Endothelial cell (in vitro differentiated cells): ENCODE measurements at regions not wholly inside any gene's neighbourhood (a gene's known extent, or its start where the extent isn't known, plus 50 kb on each side); places are given as distances from the start of the nearest gene placed in this dataset.

Experiments
- DNase-seq: peaks from one replicate; pipeline ENCODE4 v3.0.0; 2021; ENCODE audit warnings: low spot score
- H3K27ac Mint-ChIP-seq: one replicate; pipeline ENCODE4 v1.8.0; 2021; ENCODE audit warnings: mixed read lengths, inconsistent platforms; ENCODE audit not compliant: unreplicated experiment
- H3K27me3 Mint-ChIP-seq: one replicate; pipeline ENCODE4 v1.8.0; 2021; ENCODE audit warnings: mild to moderate bottlenecking, moderate library complexity, mixed read lengths, inconsistent platforms; ENCODE audit not compliant: unreplicated experiment
- H3K36me3 Mint-ChIP-seq: one replicate; pipeline ENCODE4 v1.8.0; 2021; ENCODE audit warnings: mild to moderate bottlenecking, low read depth, mixed read lengths, inconsistent platforms; ENCODE audit not compliant: unreplicated experiment
- H3K4me1 Mint-ChIP-seq: one replicate; pipeline ENCODE4 v1.8.0; 2021; ENCODE audit warnings: mild to moderate bottlenecking, mixed read lengths, inconsistent platforms; ENCODE audit not compliant: unreplicated experiment
- H3K4me3 Mint-ChIP-seq: one replicate; pipeline ENCODE4 v1.8.0; 2021; ENCODE audit warnings: mild to moderate bottlenecking, mixed read lengths, inconsistent platforms; ENCODE audit not compliant: unreplicated experiment
- H3K9me3 Mint-ChIP-seq: one replicate; pipeline ENCODE4 v1.8.0; 2021; ENCODE audit warnings: mixed read lengths, inconsistent platforms; ENCODE audit not compliant: unreplicated experiment
- CTCF ChIP-seq: fragments of 200-600 bp; sonication (generic); IDR thresholded peaks from one replicate; pipeline ENCODE4 v1.5.0; 2021; ENCODE audit warnings: antibody characterized with exemption; ENCODE audit not compliant: unreplicated experiment

DNA sequence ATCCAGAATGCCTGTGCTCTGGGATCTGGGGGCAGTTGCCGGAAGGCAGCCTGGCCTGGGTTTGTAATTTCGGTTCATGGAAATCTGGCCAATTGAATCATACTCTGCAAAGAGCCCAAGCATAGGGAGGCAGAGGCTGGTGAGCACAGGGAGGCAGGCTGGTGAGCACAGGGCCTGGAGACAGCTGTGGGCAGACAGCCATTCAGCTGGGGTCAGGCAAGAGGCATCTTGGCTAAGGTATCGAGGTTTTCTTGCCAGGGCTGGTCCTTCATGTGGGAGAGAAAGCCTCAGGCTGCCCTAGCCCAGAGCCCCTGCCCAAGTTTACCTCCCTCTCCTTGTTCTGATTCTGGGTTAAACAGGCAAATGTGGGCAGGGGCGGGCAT is 63.7 kb upstream of the BAIAP2L1 start:
- Mint-ChIP-seq H3K9me3 (no peaks in the 10 kb centered on the region), H3K4me3 (no peak overlapping the region), H3K27ac (no peak overlapping the region), H3K36me3 (no peaks in the 10 kb centered on the region), H3K27me3 (peaks cover 10% of the 10 kb centered on the region), H3K4me1 (no peaks in the 10 kb centered on the region)
- no peak for TF ChIP-seq CTCF
- no peak for DNase-seq

DNA sequence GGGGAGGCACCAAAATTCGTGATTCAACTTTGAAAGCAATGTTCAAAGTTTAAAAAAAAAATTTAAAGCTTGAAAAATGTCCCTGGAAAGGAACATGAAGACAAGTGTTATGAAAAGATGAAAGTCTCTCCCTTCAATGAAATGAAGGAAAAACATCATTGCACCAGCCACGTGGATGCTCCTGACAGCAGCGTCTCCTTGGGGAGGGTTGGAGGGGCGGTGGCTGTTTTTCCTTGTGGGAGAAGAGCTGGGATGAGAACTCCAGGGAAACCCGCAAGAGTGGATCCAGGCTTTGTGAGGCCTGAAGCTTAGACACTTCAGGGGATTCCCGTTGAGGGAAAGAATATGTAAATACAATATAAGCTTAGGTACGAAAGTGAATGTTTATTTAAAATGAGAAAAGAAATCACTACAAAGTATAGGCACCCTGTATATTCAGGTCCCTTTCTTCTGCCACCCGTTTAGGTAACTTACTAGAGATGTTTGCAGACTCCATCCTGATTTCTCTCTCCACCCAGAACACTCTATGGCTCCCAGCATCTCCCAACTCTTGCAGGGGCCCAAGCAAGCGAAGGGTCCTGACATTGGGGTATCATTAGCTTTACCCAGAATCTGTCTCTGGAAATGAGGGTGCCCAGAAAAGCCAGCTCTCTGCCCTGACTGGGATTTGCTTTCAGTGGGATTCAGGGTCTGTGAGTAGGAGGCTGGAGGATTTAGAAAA is 63.1 kb upstream of the BAIAP2L1 start:
- no peak for TF ChIP-seq CTCF
- H3K36me3 Mint-ChIP-seq: no peaks in the 10 kb centered on the region
- H3K4me3 Mint-ChIP-seq: no peak overlapping the region
- no peaks in the 10 kb centered on the region for H3K9me3 Mint-ChIP-seq
- peaks cover 10% of the 10 kb centered on the region for H3K27me3 Mint-ChIP-seq
- DNase-seq: no peak
- H3K4me1 Mint-ChIP-seq: no peaks in the 10 kb centered on the region
- no peak overlapping the region for H3K27ac Mint-ChIP-seq

DNA sequence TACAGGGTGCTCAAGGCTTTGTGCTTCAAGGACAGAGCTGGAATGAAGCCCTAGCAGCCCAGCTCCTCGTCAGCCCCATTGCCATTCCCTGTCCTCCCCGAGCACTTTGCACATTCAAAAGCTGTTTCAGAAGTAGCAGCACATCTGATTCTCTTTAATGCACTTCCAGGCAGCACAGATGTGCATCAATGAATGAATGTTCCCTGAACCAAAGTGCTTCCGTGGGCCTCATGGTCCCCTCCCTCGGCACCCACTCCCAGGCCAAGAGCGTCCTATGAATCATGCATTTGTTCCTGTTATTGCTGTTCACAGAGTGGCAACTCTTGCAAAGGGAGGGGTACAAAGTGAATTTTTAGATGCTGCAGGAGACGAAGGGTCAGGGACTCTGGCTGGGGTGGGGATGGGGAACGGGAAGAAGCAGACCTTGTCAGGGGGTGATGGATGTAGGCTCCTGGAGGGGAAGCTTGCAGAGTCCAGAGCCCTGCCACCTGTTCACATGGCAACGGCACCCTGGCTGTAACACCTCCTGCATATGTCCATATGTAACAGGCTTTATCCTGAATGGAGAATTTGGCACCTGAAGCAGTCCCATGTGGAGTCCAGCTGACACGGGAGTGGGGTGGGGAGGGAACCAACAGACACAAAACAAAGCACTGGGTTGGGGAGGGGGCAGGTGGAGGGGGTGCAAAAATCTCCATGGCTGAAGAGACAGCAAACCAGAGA is 62.2 kb upstream of the BAIAP2L1 start:
- H3K4me3 Mint-ChIP-seq: no peak overlapping the region
- H3K36me3 Mint-ChIP-seq: no peaks in the 10 kb centered on the region
- H3K27ac Mint-ChIP-seq: no peak overlapping the region
- no peaks in the 10 kb centered on the region for H3K9me3 Mint-ChIP-seq
- no peaks in the 10 kb centered on the region for H3K4me1 Mint-ChIP-seq
- TF ChIP-seq CTCF: no peak
- no peak for DNase-seq
- H3K27me3 Mint-ChIP-seq: peaks cover 10% of the 10 kb centered on the region

DNA sequence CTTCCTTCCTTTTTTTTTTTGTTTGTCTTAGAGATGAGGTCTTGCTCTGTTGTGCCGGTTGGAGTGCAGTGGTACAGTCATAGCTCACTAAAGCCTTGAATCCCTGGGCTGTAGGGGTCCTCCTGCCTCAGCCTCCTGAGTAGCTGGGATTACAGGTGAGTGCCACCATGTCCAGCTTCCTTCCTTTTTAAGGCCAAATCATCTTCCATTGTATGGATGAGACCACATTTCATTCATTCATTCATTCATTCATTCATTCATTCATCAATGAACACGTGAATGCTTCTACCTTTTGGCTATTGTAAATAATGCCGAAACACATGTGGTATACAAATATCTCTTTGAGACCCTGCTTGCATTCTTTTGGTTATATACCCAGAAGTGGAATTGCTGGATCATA is 60.0 kb upstream of the BAIAP2L1 start:
- Mint-ChIP-seq H3K27ac (no peak overlapping the region), H3K4me1 (no peaks in the 10 kb centered on the region), H3K4me3 (no peak overlapping the region), H3K9me3 (no peaks in the 10 kb centered on the region), H3K36me3 (no peaks in the 10 kb centered on the region), H3K27me3 (peaks cover 6% of the 10 kb centered on the region)
- DNase-seq: no peak
- no peak for TF ChIP-seq CTCF

GRCh38 chr7:98459529-98459928 is 58.6 kb upstream of the BAIAP2L1 start:
- DNase-seq: no peak
- no peak for TF ChIP-seq CTCF
- H3K9me3 Mint-ChIP-seq: no peaks in the 10 kb centered on the region
- H3K27ac Mint-ChIP-seq: no peak overlapping the region
- H3K36me3 Mint-ChIP-seq: no peaks in the 10 kb centered on the region
- no peaks in the 10 kb centered on the region for H3K4me1 Mint-ChIP-seq
- H3K4me3 Mint-ChIP-seq: no peak overlapping the region
- peaks cover 6% of the 10 kb centered on the region for H3K27me3 Mint-ChIP-seq
